ENCODE measurements at regions not wholly inside any gene's neighbourhood (a gene's known extent, or its start where the extent isn't known, plus 50 kb on each side); places are given as distances from the start of the nearest gene placed in this dataset.

- DNase-seq, result no peak
These were observed 160.6 kb downstream of the METTL4 start for GRCh38 chr18:2410688-2411087.

- DNase-seq, result no peak
These were observed 159.8 kb downstream of the METTL4 start for GRCh38 chr18:2411381-2411960.

- no peak for DNase-seq
These were observed 159.0 kb downstream of the METTL4 start for GRCh38 chr18:2412281-2412680.

- DNase-seq, result no peak
These were observed 158.1 kb downstream of the METTL4 start for GRCh38 chr18:2412996-2413751.

- no peak for DNase-seq
These were observed 157.1 kb downstream of the METTL4 start for GRCh38 chr18:2414235-2414634.

GRCh38 chr18:2415656-2416055 is 155.6 kb downstream of the METTL4 start:
- no peak for DNase-seq

- no peak for DNase-seq
These were observed 153.3 kb downstream of the METTL4 start for GRCh38 chr18:2417861-2418610.

GRCh38 chr18:2420367-2420766 is 150.9 kb downstream of the METTL4 start:
- DNase-seq, result no peak

GRCh38 chr18:2423761-2424160 is 147.5 kb downstream of the METTL4 start:
- no peak for DNase-seq

GRCh38 chr18:2424420-2424819 is 146.9 kb downstream of the METTL4 start:
- DNase-seq, result no peak

GRCh38 chr18:2425426-2426317 is 145.6 kb downstream of the METTL4 start:
- DNase-seq, result no peak

- no peak for DNase-seq
These were observed 141.1 kb downstream of the METTL4 start for GRCh38 chr18:2430191-2430590.

- no peak for DNase-seq
These were observed 139.5 kb downstream of the METTL4 start for GRCh38 chr18:2431806-2432205.

- no peak for DNase-seq
These were observed 137.9 kb downstream of the METTL4 start for GRCh38 chr18:2433366-2433765.

GRCh38 chr18:2441544-2441943 is 129.8 kb downstream of the METTL4 start:
- no peak for DNase-seq

- no peak for DNase-seq
These were observed 129.3 kb downstream of the METTL4 start for GRCh38 chr18:2442006-2442405.

GRCh38 chr18:2442726-2443275 is 128.5 kb downstream of the METTL4 start:
- DNase-seq, result no peak

- no peak for DNase-seq
These were observed 127.0 kb downstream of the METTL4 start for GRCh38 chr18:2444201-2444875.

GRCh38 chr18:2448565-2449151 is 122.6 kb downstream of the METTL4 start:
- no peak for DNase-seq

GRCh38 chr18:2451556-2451955 is 119.7 kb downstream of the METTL4 start:
- DNase-seq, result no peak

- no peak for DNase-seq
These were observed 111.4 kb downstream of the METTL4 start for GRCh38 chr18:2459886-2460285.

- DNase-seq, result no peak
These were observed 104.3 kb downstream of the METTL4 start for GRCh38 chr18:2466978-2467377.
